Activated T-helper 2 cell treated with anti-CD3 and anti-CD28 coated beads, Interferon-gamma antibody, Interleukin-2, Interleukin-4, amounts not matched to agents 10 μg/mL and 5 μg/mL and 100 μg/mL, durations not matched to agents 14 hours and 24 hours and 36 hours (primary cell): ENCODE measurements at regions not wholly inside any gene's neighbourhood (a gene's known extent, or its start where the extent isn't known, plus 50 kb on each side); places are given as distances from the start of the nearest gene placed in this dataset.
"Not testable (repeated sequence)": the region's sequence is repeated elsewhere in the genome, so short reads cannot be mapped to it uniquely, and the experiment has no call there.

Source experiments
- DNase-seq: peaks from one replicate; pipeline ENCODE4 v3.0.0; 2021; ENCODE audit warnings: low spot score
- H3K27ac Mint-ChIP-seq: one replicate; pipeline ENCODE4 v1.8.0; 2021; ENCODE audit warnings: mixed read lengths
- H3K27me3 Mint-ChIP-seq: one replicate; pipeline ENCODE4 v1.8.0; 2021; ENCODE audit warnings: low read depth, mixed read lengths
- H3K36me3 Mint-ChIP-seq: one replicate; pipeline ENCODE4 v1.8.0; 2021; ENCODE audit warnings: low read depth, mixed read lengths
- H3K4me1 Mint-ChIP-seq: one replicate; pipeline ENCODE4 v1.8.0; 2021; ENCODE audit warnings: low read depth, mixed read lengths
- H3K4me3 Mint-ChIP-seq: one replicate; pipeline ENCODE4 v1.8.0; 2021; ENCODE audit warnings: low read depth, mild to moderate bottlenecking, moderate library complexity, mixed read lengths
- H3K9me3 Mint-ChIP-seq: one replicate; pipeline ENCODE4 v1.8.0; 2021; ENCODE audit warnings: mixed read lengths
- intact Hi-C: fragments of 100-400 bp; cut with micrococcal nuclease; formaldehyde crosslinking; loops from one replicate; pipeline ENCODE4 v1.15.1; 2023

DNA sequence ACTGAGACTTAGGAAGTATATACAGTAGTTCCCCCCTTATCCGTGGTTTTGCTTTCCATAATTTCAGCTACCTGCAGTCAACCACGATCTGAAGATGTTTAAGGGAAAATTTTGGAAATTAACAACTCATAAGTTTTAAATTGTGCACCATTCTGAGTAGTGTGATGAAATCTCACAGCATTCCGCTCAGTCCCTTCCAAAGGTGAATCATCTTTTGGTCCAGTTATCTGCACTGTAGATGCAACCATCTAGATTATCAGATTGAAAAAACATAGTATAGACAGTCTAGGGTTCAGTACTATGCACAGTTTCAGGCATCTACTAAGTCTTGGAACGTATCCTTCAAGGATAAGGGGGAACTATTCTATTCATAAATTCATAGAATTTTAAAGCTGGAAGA is 109.0 kb downstream of the ANXA3 start:
- H3K27me3 Mint-ChIP-seq: peaks cover 22% of the 10 kb centered on the region
- no peak for DNase-seq
- H3K9me3 Mint-ChIP-seq: no peaks in the 10 kb centered on the region
- intact Hi-C loops: no loop called here
- H3K27ac Mint-ChIP-seq: no peak overlapping the region
- H3K4me1 Mint-ChIP-seq: peaks cover 53% of the 10 kb centered on the region
- H3K4me3 Mint-ChIP-seq: no peak overlapping the region
- no peaks in the 10 kb centered on the region for H3K36me3 Mint-ChIP-seq

GRCh38 chr4:78661086-78661690 is 109.6 kb downstream of the ANXA3 start:
- H3K27ac Mint-ChIP-seq: no peak overlapping the region
- no peaks in the 10 kb centered on the region for H3K9me3 Mint-ChIP-seq
- no peaks in the 10 kb centered on the region for H3K36me3 Mint-ChIP-seq
- H3K4me3 Mint-ChIP-seq: no peak overlapping the region
- H3K4me1 Mint-ChIP-seq: peaks cover 50% of the 10 kb centered on the region
- intact Hi-C loops: no loop called here
- DNase-seq: no peak
- peaks cover 19% of the 10 kb centered on the region for H3K27me3 Mint-ChIP-seq

- no peak overlapping the region for H3K27ac Mint-ChIP-seq
These were observed 110.5 kb downstream of the ANXA3 start for GRCh38 chr4:78661921-78662521.

DNA sequence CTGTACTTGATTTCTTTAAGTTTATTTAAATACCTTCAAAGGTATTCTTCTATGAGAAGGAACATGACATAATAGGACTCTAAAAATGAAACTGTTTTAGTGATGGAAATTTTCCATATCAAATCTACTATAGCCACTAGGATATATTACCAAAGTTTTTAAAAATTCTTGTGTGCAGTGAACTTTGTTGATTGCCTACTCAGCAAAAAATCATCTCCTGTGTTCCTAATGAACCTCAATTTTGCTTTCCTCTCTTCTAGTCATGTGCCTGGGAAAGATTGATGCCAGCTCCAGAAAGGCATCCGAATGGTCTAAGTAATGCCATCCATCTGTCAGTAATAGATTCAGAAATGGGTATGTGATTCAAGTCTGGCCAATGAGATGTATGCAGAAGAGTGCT is 111.1 kb downstream of the ANXA3 start:
- DNase-seq: no peak
- no peak overlapping the region for H3K4me3 Mint-ChIP-seq
- H3K27ac Mint-ChIP-seq: no peak overlapping the region
- H3K27me3 Mint-ChIP-seq: peaks cover 19% of the 10 kb centered on the region
- no peaks in the 10 kb centered on the region for H3K36me3 Mint-ChIP-seq
- H3K9me3 Mint-ChIP-seq: no peaks in the 10 kb centered on the region
- intact Hi-C loops: no loop called here
- peaks cover 48% of the 10 kb centered on the region for H3K4me1 Mint-ChIP-seq

More at GRCh38 chr4:78661921-78662521, 110.5 kb downstream of the ANXA3 start:
- Mint-ChIP-seq H3K27me3 (peaks cover 19% of the 10 kb centered on the region), H3K9me3 (no peaks in the 10 kb centered on the region), H3K4me3 (no peak overlapping the region), H3K36me3 (no peaks in the 10 kb centered on the region), H3K4me1 (peaks cover 50% of the 10 kb centered on the region)
- no peak for DNase-seq
- intact Hi-C loops: no loop called here

DNA sequence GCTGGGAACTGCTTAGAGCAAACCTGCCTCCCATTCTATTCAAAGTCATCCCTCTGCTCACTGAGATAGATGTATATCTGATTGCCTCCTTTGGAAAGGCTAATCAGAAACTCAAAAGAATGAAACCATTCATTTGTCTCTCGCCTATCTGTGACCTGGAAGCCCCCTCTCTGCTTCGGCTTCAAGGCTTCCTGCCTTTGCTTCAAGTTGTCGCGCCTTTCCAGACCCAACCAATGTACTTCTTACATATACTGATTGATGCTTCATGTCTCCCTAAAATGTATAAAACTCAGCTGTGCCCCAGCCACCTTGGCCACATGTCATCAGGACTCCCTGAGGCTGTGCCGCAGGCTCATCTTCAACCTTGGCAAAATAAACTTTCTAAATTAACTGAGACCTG is 111.9 kb upstream of the BMP2K start:
- Mint-ChIP-seq H3K4me1 (peaks cover 37% of the 10 kb centered on the region), H3K27me3 (peaks cover 19% of the 10 kb centered on the region)
- H3K4me3 Mint-ChIP-seq, H3K36me3 Mint-ChIP-seq, intact Hi-C loops, DNase-seq, H3K9me3 Mint-ChIP-seq, H3K27ac Mint-ChIP-seq: not testable (repeated sequence)

DNA sequence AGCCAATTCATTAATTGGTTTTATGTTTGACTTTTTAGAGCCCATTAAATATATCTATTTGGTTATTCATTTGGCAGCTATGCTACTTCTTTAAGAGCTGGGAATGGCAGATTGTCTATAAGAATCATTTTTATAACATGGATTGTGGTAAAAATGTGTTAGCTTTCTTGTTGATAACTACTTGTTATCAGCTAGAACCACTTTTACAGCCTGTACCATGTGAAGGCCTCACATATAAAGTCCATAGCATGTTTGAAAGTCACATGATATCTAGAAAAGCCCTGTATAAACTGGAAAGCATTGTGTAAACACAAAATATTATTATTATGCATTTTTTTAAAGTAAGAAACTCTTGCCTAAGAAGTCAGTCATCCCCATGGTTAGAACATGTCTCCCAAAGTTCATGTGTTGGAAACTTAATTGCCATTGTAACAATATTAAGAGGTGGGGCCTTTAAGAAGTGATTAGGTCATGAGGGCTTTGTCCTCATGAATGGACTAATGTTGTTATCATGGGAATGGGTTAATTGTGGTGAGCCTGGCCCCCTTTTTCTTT is 110.9 kb upstream of the BMP2K start:
- Mint-ChIP-seq H3K27ac (no peak overlapping the region), H3K4me3 (no peak overlapping the region), H3K27me3 (peaks cover 19% of the 10 kb centered on the region), H3K4me1 (peaks cover 33% of the 10 kb centered on the region), H3K36me3 (no peaks in the 10 kb centered on the region), H3K9me3 (no peaks in the 10 kb centered on the region)
- DNase-seq: no peak
- intact Hi-C loops: no loop called here

DNA sequence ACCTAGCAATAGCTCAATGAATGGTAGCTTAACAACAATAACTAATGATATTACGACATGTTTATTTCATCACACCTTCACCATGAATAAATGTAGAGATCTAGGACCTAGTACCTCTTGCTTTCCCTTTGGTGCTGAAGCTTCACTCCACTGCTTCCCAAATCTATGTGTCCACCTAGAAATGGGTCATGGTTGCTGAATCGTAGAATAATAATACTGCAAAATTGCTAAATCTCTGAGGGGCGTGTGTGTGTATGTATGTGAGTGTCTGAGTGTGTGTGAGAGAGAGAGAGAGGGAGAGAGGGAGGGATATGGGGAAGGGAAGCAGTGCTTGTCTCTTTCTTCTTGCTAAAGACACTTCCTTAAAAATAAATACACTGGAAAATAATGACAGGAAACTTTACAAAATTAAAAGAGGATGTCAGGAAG is 109.3 kb upstream of the BMP2K start:
- Mint-ChIP-seq H3K4me3 (no peak overlapping the region), H3K27ac (no peak overlapping the region), H3K27me3 (peaks cover 17% of the 10 kb centered on the region), H3K36me3 (no peaks in the 10 kb centered on the region), H3K4me1 (peaks cover 28% of the 10 kb centered on the region), H3K9me3 (no peaks in the 10 kb centered on the region)
- DNase-seq: no peak
- intact Hi-C loops: no loop called here

- Mint-ChIP-seq H3K9me3 (no peaks in the 10 kb centered on the region), H3K27ac (no peak overlapping the region), H3K4me1 (peaks cover 23% of the 10 kb centered on the region), H3K4me3 (no peak overlapping the region), H3K27me3 (peaks cover 14% of the 10 kb centered on the region), H3K36me3 (no peaks in the 10 kb centered on the region)
- DNase-seq: no peak
- intact Hi-C loops: no loop called here
These were observed 108.8 kb upstream of the BMP2K start for GRCh38 chr4:78667325-78667724.

DNA sequence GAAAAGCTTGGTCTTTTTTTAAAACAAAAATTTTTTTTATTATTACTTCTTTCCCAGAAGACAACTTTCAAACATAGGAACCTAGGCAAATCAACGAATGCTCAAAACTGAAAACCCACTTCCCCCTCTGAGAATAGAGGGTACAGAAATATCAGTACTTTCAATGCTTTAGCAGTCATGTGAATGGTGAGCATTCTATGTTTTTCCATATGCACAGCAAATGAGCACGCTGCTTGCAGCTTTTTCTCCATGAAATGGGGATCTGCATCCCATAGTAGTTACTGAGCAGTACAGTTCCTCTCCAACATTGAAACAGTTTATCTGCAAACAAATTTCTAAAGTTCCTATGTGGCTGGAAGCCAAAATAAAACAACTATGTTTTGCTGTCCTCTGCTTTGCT is 108.4 kb upstream of the BMP2K start:
- Mint-ChIP-seq H3K36me3 (no peaks in the 10 kb centered on the region), H3K9me3 (no peaks in the 10 kb centered on the region), H3K27ac (no peak overlapping the region), H3K4me1 (peaks cover 21% of the 10 kb centered on the region), H3K4me3 (no peak overlapping the region), H3K27me3 (peaks cover 16% of the 10 kb centered on the region)
- intact Hi-C loops: no loop called here
- DNase-seq: no peak

DNA sequence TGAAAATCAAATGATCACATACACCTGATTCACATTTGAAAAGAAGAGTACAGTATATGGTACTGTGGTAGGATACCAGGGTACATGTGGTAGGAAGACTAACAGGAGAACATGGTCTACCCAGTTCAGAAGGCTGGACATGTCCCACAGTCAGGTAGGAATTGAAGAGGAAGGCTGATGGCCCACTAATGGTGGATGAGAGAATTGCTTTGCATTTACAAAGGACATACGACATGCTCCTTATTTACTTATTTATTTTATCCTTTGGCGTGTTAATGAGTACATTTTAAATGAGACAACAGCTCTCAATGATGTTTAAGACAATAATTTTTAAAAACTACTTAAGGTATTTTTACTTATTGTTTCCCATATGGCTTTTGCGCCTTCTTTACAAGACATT is 106.7 kb upstream of the BMP2K start:
- Mint-ChIP-seq H3K27ac (no peak overlapping the region), H3K4me3 (no peak overlapping the region), H3K9me3 (no peaks in the 10 kb centered on the region), H3K4me1 (peaks cover 16% of the 10 kb centered on the region), H3K27me3 (peaks cover 11% of the 10 kb centered on the region), H3K36me3 (no peaks in the 10 kb centered on the region)
- intact Hi-C loops: no loop called here
- DNase-seq: no peak

DNA sequence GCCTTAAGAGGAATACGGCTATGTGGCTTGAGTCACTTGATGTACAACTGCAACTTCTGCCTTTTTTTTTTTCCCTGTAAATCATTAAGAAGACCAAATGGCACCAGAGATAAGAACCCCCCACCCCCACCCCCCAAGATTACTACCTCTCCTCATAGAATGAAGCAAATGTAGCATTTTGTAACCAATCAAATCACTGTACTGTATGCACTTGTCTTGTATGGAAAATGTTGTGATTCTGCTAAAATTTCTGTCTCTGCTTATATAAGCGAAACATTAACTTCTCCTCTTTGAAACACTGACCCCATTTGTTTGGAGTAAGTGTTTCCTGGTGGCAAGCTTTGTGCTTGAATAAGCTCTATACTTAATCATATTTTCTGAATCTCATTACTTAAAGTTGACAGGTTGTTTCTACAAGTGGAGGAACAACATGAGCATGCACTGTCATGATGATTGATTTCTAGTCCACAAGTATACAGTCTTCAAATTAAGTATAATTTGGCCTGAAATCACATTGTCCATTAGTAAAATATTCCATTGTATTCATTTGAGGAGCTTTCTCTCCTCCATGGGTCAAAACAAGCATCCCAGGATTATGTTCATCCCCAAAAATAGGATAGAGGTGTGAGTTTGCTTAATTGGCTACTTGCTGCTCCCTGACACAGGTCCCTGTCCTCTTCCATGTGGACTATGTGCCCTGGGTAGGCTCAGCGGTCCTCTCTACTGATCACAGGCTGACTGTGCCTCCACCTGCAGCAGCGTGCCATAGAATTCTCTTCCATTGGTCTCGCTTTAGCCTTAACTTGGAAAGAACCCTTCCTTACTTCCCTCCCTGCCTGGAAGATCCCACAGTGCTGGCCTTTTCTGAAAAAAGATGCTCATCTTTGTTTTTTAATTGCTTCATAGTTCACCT is 104.0 kb upstream of the BMP2K start:
- intact Hi-C loops: no loop called here
- Mint-ChIP-seq H3K36me3 (no peaks in the 10 kb centered on the region), H3K4me3 (no peak overlapping the region), H3K4me1 (peaks cover 9% of the 10 kb centered on the region), H3K27me3 (peaks cover 13% of the 10 kb centered on the region), H3K27ac (no peak overlapping the region), H3K9me3 (peaks cover 5% of the 10 kb centered on the region)
- DNase-seq: no peak

GRCh38 chr4:78673337-78673736 is 102.8 kb upstream of the BMP2K start:
- H3K4me3 Mint-ChIP-seq: no peak overlapping the region
- DNase-seq: no peak
- no peaks in the 10 kb centered on the region for H3K36me3 Mint-ChIP-seq
- H3K27me3 Mint-ChIP-seq: peaks cover 14% of the 10 kb centered on the region
- H3K9me3 Mint-ChIP-seq: peaks cover 5% of the 10 kb centered on the region
- intact Hi-C loops: no loop called here
- H3K27ac Mint-ChIP-seq: no peak overlapping the region
- no peaks in the 10 kb centered on the region for H3K4me1 Mint-ChIP-seq

GRCh38 chr4:78675325-78675724 is 100.8 kb upstream of the BMP2K start:
- Mint-ChIP-seq H3K4me1 (no peaks in the 10 kb centered on the region), H3K27me3 (peaks cover 19% of the 10 kb centered on the region), H3K9me3 (peaks cover 5% of the 10 kb centered on the region), H3K36me3 (no peaks in the 10 kb centered on the region), H3K27ac (no peak overlapping the region), H3K4me3 (no peak overlapping the region)
- no peak for DNase-seq
- intact Hi-C loops: no loop called here
